SK-N-SH treated with all-trans-retinoic acid at 6 μM for 48 hours (cell line): ENCODE measurements at regions not wholly inside any gene's neighbourhood (a gene's known extent, or its start where the extent isn't known, plus 50 kb on each side); places are given as distances from the start of the nearest gene placed in this dataset.

Source experiments
- ATAC-seq: fragments of 200-7000 bp; cut with Tn5 transposase; 3 replicates; pipeline ENCODE4 v1.9.1; 2020; ENCODE audit warnings: mild to moderate bottlenecking, moderate library complexity
- ARNTL ChIP-seq: fragments of 450-650 bp; formaldehyde crosslinking; IDR thresholded peaks from 2 replicates; pipeline ENCODE4 v1.5.0; 2020; ENCODE audit warnings: low read depth, mild to moderate bottlenecking, moderate library complexity, borderline replicate concordance
- BACH2 ChIP-seq: fragments of 250-450 bp; sonication (Bioruptor Pico); IDR thresholded peaks from 2 replicates; pipeline ENCODE4 v1.9.0; 2021; ENCODE audit warnings: mild to moderate bottlenecking, borderline replicate concordance
- CSDC2 ChIP-seq: fragments of 250-450 bp; sonication (Bioruptor Pico); IDR thresholded peaks from 2 replicates; pipeline ENCODE4 v1.5.0; 2020; ENCODE audit warnings: mild to moderate bottlenecking, moderate library complexity
- CSRNP3 ChIP-seq: fragments of 250-450 bp; sonication (Bioruptor Pico); IDR thresholded peaks from 2 replicates; pipeline ENCODE4 v1.5.1; 2021; ENCODE audit warnings: mild to moderate bottlenecking, moderate library complexity
- ESRRG ChIP-seq: fragments of 250-450 bp; sonication (Bioruptor Pico); IDR thresholded peaks from 2 replicates; pipeline ENCODE4 v1.6.1; 2021; ENCODE audit warnings: mild to moderate bottlenecking
- GLIS3 ChIP-seq: fragments of 250-450 bp; sonication (Bioruptor Pico); IDR thresholded peaks from 2 replicates; pipeline ENCODE4 v1.5.0; 2020; ENCODE audit warnings: mild to moderate bottlenecking, moderate library complexity
- ISL1 ChIP-seq: fragments of 250-450 bp; sonication (Bioruptor Pico); IDR thresholded peaks from 2 replicates; pipeline ENCODE4 v2.1.2; 2022; ENCODE audit warnings: mild to moderate bottlenecking, moderate library complexity
- OSR1 ChIP-seq: fragments of 250-450 bp; sonication (Bioruptor Pico); IDR thresholded peaks from 2 replicates; pipeline ENCODE4 v1.8.0; 2022; ENCODE audit warnings: moderate library complexity, mild to moderate bottlenecking, inconsistent platforms
- PPARA ChIP-seq: fragments of 250-450 bp; sonication (Bioruptor Pico); IDR thresholded peaks from 2 replicates; pipeline ENCODE4 v1.5.0; 2020; ENCODE audit warnings: mild to moderate bottlenecking, borderline replicate concordance
- RARB ChIP-seq: fragments of 250-450 bp; sonication (Bioruptor Pico); IDR thresholded peaks from 2 replicates; pipeline ENCODE4 v1.8.0; 2021; ENCODE audit warnings: mild to moderate bottlenecking, moderate library complexity
- SNAI2 ChIP-seq: fragments of 250-450 bp; sonication (Bioruptor Pico); IDR thresholded peaks from 2 replicates; pipeline ENCODE4 v1.5.0; 2020; ENCODE audit warnings: mild to moderate bottlenecking, moderate library complexity
- TCF4 ChIP-seq: fragments of 250-450 bp; sonication (Bioruptor Pico); IDR thresholded peaks from 2 replicates; pipeline ENCODE4 v1.8.0; 2021; ENCODE audit warnings: mild to moderate bottlenecking, moderate library complexity, borderline replicate concordance
- TOX ChIP-seq: fragments of 250-450 bp; sonication (Bioruptor Pico); IDR thresholded peaks from 2 replicates; pipeline ENCODE4 v1.8.0; 2021; ENCODE audit warnings: mild to moderate bottlenecking, moderate library complexity, borderline replicate concordance
- ZC3H10 ChIP-seq: fragments of 250-450 bp; sonication (Bioruptor Pico); IDR thresholded peaks from 2 replicates; pipeline ENCODE4 v1.5.1; 2021; ENCODE audit warnings: mild to moderate bottlenecking, moderate library complexity
- ZFP30 ChIP-seq: fragments of 450-650 bp; formaldehyde crosslinking; IDR thresholded peaks from 2 replicates; pipeline ENCODE4 v1.5.0; 2022; ENCODE audit warnings: mild to moderate bottlenecking, moderate library complexity
- ZNF565 ChIP-seq: fragments of 450-650 bp; formaldehyde crosslinking; conservative IDR thresholded peaks from 2 replicates; pipeline ENCODE4 v1.5.0; 2020; ENCODE audit warnings: low read depth, mild to moderate bottlenecking, moderate library complexity
- ZNF70 ChIP-seq: fragments of 450-650 bp; formaldehyde crosslinking; IDR thresholded peaks from 2 replicates; pipeline ENCODE4 v1.5.0; 2020; ENCODE audit warnings: mild to moderate bottlenecking, moderate library complexity
- ZNF8 ChIP-seq: fragments of 450-650 bp; formaldehyde crosslinking; IDR thresholded peaks from 2 replicates; pipeline ENCODE4 v1.5.0; 2020; ENCODE audit warnings: mild to moderate bottlenecking, moderate library complexity
- TF ChIP-seq, protein P1 (sequence below): fragments of 250-450 bp; sonication (Bioruptor Pico); IDR thresholded peaks from 2 replicates; pipeline ENCODE4 v1.5.1; 2020; ENCODE audit warnings: low read depth, mild to moderate bottlenecking, moderate library complexity
- TF ChIP-seq, protein P2 (sequence below): fragments of 250-450 bp; sonication (Bioruptor Pico); IDR thresholded peaks from 2 replicates; pipeline ENCODE4 v1.8.0; 2021; ENCODE audit warnings: low read depth, mild to moderate bottlenecking, moderate library complexity, borderline replicate concordance
- TF ChIP-seq, protein P3 (sequence below): fragments of 250-450 bp; sonication (Bioruptor Pico); IDR thresholded peaks from 2 replicates; pipeline ENCODE4 v1.8.0; 2020; ENCODE audit warnings: mild to moderate bottlenecking, moderate library complexity, borderline replicate concordance
- TF ChIP-seq, protein P4 (sequence below): fragments of 250-450 bp; sonication (Bioruptor Pico); IDR thresholded peaks from 2 replicates; pipeline ENCODE4 v1.5.0; 2020; ENCODE audit warnings: mild to moderate bottlenecking, moderate library complexity

- no peak for TF ChIP-seq GLIS3
- ATAC-seq = no peak
Measured at GRCh38 chr18:68426731-68427315, 288.1 kb downstream of the TMX3 start.

- ATAC-seq = peak; percentile 51
- TF ChIP-seq ZNF8 (CRISPR knock-in tag) (no peak), OSR1 (no peak), ZC3H10 (no peak), ESRRG (CRISPR knock-in tag) (no peak), TCF4 (no peak), BACH2 (CRISPR knock-in tag) (no peak), RARB (CRISPR knock-in tag) (no peak), ZNF70 (no peak), TOX (CRISPR knock-in tag) (no peak), CSRNP3 (CRISPR knock-in tag) (no peak)
- TF ChIP-seq, protein P1, sequence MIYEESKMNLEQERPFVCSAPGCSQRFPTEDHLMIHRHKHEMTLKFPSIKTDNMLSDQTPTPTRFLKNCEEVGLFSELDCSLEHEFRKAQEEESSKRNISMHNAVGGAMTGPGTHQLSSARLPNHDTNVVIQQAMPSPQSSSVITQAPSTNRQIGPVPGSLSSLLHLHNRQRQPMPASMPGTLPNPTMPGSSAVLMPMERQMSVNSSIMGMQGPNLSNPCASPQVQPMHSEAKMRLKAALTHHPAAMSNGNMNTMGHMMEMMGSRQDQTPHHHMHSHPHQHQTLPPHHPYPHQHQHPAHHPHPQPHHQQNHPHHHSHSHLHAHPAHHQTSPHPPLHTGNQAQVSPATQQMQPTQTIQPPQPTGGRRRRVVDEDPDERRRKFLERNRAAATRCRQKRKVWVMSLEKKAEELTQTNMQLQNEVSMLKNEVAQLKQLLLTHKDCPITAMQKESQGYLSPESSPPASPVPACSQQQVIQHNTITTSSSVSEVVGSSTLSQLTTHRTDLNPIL (CRISPR knock-in tag) = no peak
- TF ChIP-seq, protein P2, sequence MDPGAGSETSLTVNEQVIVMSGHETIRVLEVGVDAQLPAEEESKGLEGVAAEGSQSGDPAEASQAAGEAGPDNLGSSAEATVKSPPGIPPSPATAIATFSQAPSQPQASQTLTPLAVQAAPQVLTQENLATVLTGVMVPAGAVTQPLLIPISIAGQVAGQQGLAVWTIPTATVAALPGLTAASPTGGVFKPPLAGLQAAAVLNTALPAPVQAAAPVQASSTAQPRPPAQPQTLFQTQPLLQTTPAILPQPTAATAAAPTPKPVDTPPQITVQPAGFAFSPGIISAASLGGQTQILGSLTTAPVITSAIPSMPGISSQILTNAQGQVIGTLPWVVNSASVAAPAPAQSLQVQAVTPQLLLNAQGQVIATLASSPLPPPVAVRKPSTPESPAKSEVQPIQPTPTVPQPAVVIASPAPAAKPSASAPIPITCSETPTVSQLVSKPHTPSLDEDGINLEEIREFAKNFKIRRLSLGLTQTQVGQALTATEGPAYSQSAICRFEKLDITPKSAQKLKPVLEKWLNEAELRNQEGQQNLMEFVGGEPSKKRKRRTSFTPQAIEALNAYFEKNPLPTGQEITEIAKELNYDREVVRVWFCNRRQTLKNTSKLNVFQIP (CRISPR knock-in tag) = no peak
- TF ChIP-seq, all 23 proteins: peak for 0
Measured at GRCh38 chr18:68418881-68419280, 296.0 kb downstream of the TMX3 start.

- ATAC-seq = no peak
- TF ChIP-seq, protein P3, sequence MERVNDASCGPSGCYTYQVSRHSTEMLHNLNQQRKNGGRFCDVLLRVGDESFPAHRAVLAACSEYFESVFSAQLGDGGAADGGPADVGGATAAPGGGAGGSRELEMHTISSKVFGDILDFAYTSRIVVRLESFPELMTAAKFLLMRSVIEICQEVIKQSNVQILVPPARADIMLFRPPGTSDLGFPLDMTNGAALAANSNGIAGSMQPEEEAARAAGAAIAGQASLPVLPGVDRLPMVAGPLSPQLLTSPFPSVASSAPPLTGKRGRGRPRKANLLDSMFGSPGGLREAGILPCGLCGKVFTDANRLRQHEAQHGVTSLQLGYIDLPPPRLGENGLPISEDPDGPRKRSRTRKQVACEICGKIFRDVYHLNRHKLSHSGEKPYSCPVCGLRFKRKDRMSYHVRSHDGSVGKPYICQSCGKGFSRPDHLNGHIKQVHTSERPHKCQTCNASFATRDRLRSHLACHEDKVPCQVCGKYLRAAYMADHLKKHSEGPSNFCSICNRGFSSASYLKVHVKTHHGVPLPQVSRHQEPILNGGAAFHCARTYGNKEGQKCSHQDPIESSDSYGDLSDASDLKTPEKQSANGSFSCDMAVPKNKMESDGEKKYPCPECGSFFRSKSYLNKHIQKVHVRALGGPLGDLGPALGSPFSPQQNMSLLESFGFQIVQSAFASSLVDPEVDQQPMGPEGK = no peak
- TF ChIP-seq GLIS3 (no peak), CSDC2 (no peak), TOX (CRISPR knock-in tag) (no peak), ESRRG (CRISPR knock-in tag) (no peak), ZNF565 (CRISPR knock-in tag) (no peak), OSR1 (no peak), TCF4 (no peak), ZC3H10 (no peak), RARB (CRISPR knock-in tag) (no peak), ZFP30 (CRISPR knock-in tag) (no peak), ARNTL (CRISPR knock-in tag) (no peak), SNAI2 (CRISPR knock-in tag) (no peak), PPARA (CRISPR knock-in tag) (no peak), ISL1 (CRISPR knock-in tag) (no peak), ZNF70 (no peak)
- TF ChIP-seq, protein P1 (CRISPR knock-in tag) = no peak
- TF ChIP-seq, protein P2 (CRISPR knock-in tag) = no peak
- TF ChIP-seq, protein P4, sequence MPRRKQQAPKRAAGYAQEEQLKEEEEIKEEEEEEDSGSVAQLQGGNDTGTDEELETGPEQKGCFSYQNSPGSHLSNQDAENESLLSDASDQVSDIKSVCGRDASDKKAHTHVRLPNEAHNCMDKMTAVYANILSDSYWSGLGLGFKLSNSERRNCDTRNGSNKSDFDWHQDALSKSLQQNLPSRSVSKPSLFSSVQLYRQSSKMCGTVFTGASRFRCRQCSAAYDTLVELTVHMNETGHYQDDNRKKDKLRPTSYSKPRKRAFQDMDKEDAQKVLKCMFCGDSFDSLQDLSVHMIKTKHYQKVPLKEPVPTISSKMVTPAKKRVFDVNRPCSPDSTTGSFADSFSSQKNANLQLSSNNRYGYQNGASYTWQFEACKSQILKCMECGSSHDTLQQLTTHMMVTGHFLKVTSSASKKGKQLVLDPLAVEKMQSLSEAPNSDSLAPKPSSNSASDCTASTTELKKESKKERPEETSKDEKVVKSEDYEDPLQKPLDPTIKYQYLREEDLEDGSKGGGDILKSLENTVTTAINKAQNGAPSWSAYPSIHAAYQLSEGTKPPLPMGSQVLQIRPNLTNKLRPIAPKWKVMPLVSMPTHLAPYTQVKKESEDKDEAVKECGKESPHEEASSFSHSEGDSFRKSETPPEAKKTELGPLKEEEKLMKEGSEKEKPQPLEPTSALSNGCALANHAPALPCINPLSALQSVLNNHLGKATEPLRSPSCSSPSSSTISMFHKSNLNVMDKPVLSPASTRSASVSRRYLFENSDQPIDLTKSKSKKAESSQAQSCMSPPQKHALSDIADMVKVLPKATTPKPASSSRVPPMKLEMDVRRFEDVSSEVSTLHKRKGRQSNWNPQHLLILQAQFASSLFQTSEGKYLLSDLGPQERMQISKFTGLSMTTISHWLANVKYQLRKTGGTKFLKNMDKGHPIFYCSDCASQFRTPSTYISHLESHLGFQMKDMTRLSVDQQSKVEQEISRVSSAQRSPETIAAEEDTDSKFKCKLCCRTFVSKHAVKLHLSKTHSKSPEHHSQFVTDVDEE (CRISPR knock-in tag) = no peak
Measured at GRCh38 chr18:68418226-68418868, 296.6 kb downstream of the TMX3 start.
